HEK293T (cell line): ENCODE measurements at regions not wholly inside any gene's neighbourhood (a gene's known extent, or its start where the extent isn't known, plus 50 kb on each side); places are given as distances from the start of the nearest gene placed in this dataset.

Source experiments
- CTCF ChIA-PET: fragments of 350-600 bp; formaldehyde crosslinking; extraction: SDS; loops from one replicate; lab custom pipeline; 2021; ENCODE audit warnings: antibody characterized with exemption, inconsistent platforms; lab: Yijun Ruan, JAX
- POLR2A ChIA-PET: fragments of 350-600 bp; formaldehyde crosslinking; extraction: SDS; loops from one replicate; lab custom pipeline; 2020; ENCODE audit warnings: antibody characterized with exemption, inconsistent platforms; lab: Yijun Ruan, JAX
- DNase-seq: peaks from one replicate; pipeline ENCODE4 v3.0.0; 2012; ENCODE audit warnings: mixed read lengths; ENCODE audit errors: extremely low spot score
- ARNT ChIP-seq: fragments of 450-650 bp; IDR thresholded peaks from 2 replicates; pipeline ENCODE4 v1.6.1; 2017; ENCODE audit warnings: mild to moderate bottlenecking
- BHLHE40 ChIP-seq: fragments of 450-650 bp; IDR thresholded peaks from 2 replicates; pipeline ENCODE4 v1.6.1; 2016; ENCODE audit warnings: mild to moderate bottlenecking, moderate library complexity, borderline replicate concordance
- CTBP1 ChIP-seq: fragments of 450-650 bp; IDR thresholded peaks from 2 replicates; pipeline ENCODE4 v1.6.1; 2016; ENCODE audit warnings: borderline replicate concordance
- ELF4 ChIP-seq: fragments of 450-650 bp; IDR thresholded peaks from 2 replicates; pipeline ENCODE4 v1.6.1; 2017; ENCODE audit warnings: antibody characterized with exemption
- FOXA1 ChIP-seq: fragments of 450-650 bp; IDR thresholded peaks from 2 replicates; pipeline ENCODE4 v1.6.1; 2016; ENCODE audit warnings: mild to moderate bottlenecking
- FOXK2 ChIP-seq: fragments of 450-650 bp; IDR thresholded peaks from 2 replicates; pipeline ENCODE4 v1.6.1; 2016; ENCODE audit warnings: mild to moderate bottlenecking
- FOXM1 ChIP-seq: fragments of 450-650 bp; IDR thresholded peaks from 2 replicates; pipeline ENCODE4 v1.6.1; 2017; ENCODE audit warnings: mild to moderate bottlenecking, borderline replicate concordance
- HDGF ChIP-seq: fragments of 450-650 bp; IDR thresholded peaks from 2 replicates; pipeline ENCODE4 v1.6.1; 2017; ENCODE audit warnings: antibody characterized with exemption, borderline replicate concordance
- L3MBTL2 ChIP-seq: fragments of 450-650 bp; conservative IDR thresholded peaks from 2 replicates; pipeline ENCODE4 v1.6.1; 2016; ENCODE audit warnings: mild to moderate bottlenecking
- LEF1 ChIP-seq: fragments of 450-650 bp; IDR thresholded peaks from 2 replicates; pipeline ENCODE4 v1.6.1; 2017; ENCODE audit warnings: mild to moderate bottlenecking, borderline replicate concordance
- NFRKB ChIP-seq: fragments of 450-650 bp; IDR thresholded peaks from 2 replicates; pipeline ENCODE4 v1.6.1; 2016; ENCODE audit warnings: mild to moderate bottlenecking, moderate library complexity
- PKNOX1 ChIP-seq: fragments of 450-650 bp; IDR thresholded peaks from 2 replicates; pipeline ENCODE4 v1.6.1; 2016
- SP1 ChIP-seq: fragments of 450-650 bp; IDR thresholded peaks from 2 replicates; pipeline ENCODE4 v1.6.1; 2017
- SUZ12 ChIP-seq: fragments of 450-650 bp; IDR thresholded peaks from 2 replicates; pipeline ENCODE4 v1.6.1; 2016; ENCODE audit warnings: mild to moderate bottlenecking
- TARDBP ChIP-seq: fragments of 450-650 bp; IDR thresholded peaks from 2 replicates; pipeline ENCODE4 v1.6.1; 2016
- ZNF384 ChIP-seq: fragments of 450-650 bp; IDR thresholded peaks from 2 replicates; pipeline ENCODE4 v1.6.1; 2016

DNA sequence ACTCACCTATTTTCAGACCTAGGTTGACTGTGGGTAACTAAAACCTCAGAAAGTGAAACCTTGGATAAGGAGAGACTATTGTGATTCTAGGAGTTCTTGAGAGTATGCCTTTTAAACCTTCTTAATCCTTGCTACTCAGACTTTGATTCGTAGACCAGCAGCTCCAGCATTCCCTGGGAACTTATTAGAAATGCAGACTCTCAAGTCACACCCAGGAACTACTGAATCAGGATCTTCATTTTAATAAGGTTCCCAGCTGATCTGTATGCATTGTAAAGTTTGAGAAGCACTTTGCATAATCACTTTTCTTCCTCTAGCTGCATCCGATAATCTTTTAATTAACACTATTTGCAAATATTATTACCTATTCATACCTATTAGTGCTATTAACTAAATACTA, 480.3 kb upstream of the KCNMB2 start:
- ChIA-PET CTCF (no interaction called here), POLR2A (no interaction called here)
- DNase-seq: no peak
- TF ChIP-seq ELF4 (no peak), LEF1 (no peak), FOXK2 (no peak), SP1 (no peak), FOXM1 (no peak), TARDBP (no peak), ARNT (no peak), BHLHE40 (no peak), HDGF (no peak), CTBP1 (no peak), L3MBTL2 (no peak), FOXA1 (no peak), NFRKB (no peak), SUZ12 (no peak)

DNA sequence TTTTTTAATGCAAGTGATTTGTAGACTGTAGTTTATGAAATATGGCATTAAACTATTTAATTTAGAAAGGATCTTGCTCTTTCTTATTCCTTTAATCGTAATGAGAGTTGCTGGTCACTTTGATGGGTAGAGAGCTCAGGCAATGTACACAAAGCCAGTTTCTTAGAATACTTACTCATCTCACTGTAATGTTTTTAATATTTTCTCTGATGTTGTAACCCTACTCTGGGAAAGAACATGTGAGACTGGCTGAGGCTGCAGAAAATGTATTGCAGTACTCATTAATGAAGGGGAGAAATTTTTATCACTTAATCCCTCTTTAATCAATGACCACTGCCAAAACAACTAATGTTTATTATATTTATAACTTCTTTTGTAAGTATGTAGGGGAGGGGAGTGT, 479.4 kb upstream of the KCNMB2 start:
- DNase-seq: no peak
- POLR2A ChIA-PET: no interaction called here
- CTCF ChIA-PET: no interaction called here
- TF ChIP-seq CTBP1 (no peak), SP1 (no peak), ZNF384 (no peak), LEF1 (no peak), FOXK2 (no peak), ELF4 (no peak), ARNT (no peak), PKNOX1 (no peak), FOXA1 (no peak), SUZ12 (no peak), L3MBTL2 (no peak), TARDBP (no peak), NFRKB (no peak), BHLHE40 (no peak), HDGF (no peak), FOXM1 (no peak)

DNA sequence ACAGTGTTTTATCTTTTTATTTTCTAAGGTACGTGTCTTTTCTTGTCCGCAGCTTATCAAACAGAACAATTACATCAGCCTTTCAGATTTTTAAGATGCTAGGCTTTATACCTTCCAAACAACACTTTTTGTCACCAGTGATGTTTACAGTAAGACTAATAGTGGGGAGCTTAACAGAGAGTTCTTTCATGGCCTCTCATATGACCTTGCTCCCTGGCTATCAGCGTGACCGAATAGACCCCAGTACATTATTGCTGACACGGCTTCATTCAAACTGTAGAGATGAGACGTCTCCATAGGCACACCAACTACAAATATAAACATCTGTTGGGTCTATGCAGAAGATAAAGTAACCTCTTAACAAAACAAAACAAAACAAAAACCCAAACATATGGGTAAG, 477.6 kb upstream of the KCNMB2 start:
- TF ChIP-seq ZNF384 (no peak), L3MBTL2 (no peak), ARNT (no peak), SP1 (no peak), TARDBP (no peak), FOXA1 (no peak), NFRKB (no peak), BHLHE40 (no peak), SUZ12 (no peak), PKNOX1 (no peak), CTBP1 (no peak), FOXK2 (no peak), ELF4 (no peak), FOXM1 (no peak), LEF1 (no peak), HDGF (no peak)
- POLR2A ChIA-PET: no interaction called here
- no peak for DNase-seq
- CTCF ChIA-PET: no interaction called here

- ChIA-PET CTCF (no interaction called here), POLR2A (no interaction called here)
- no peak for TF ChIP-seq ZNF384
- DNase-seq: no peak
Measured at GRCh38 chr3:178059119-178059518, 477.1 kb upstream of the KCNMB2 start.

DNA sequence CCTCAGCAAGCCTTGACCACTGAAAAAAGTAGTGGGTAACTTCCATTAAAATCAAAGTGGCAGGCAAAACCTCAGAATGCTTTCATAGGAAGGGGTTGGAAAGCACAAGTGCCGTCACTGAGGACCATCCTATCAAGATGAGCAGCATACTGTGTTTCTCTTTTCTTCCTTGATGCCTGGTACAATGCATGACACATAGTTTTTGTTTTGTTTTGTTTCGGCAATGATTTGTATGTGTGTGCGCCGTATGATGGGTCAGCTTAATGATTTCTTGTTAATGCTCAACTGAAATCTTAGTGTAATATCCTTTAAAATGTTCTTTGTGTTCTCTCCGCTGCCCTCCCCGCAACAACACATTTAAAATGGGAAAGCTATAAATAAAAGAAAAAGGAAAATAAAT, 476.4 kb upstream of the KCNMB2 start:
- ChIA-PET POLR2A (no interaction called here), CTCF (no interaction called here)
- TF ChIP-seq BHLHE40 (no peak), ZNF384 (no peak), SUZ12 (no peak), ARNT (no peak), SP1 (no peak), FOXM1 (no peak), PKNOX1 (no peak), ELF4 (no peak), L3MBTL2 (no peak), HDGF (no peak), CTBP1 (no peak), NFRKB (no peak), TARDBP (no peak), LEF1 (no peak), FOXA1 (no peak), FOXK2 (no peak)
- no peak for DNase-seq

DNA sequence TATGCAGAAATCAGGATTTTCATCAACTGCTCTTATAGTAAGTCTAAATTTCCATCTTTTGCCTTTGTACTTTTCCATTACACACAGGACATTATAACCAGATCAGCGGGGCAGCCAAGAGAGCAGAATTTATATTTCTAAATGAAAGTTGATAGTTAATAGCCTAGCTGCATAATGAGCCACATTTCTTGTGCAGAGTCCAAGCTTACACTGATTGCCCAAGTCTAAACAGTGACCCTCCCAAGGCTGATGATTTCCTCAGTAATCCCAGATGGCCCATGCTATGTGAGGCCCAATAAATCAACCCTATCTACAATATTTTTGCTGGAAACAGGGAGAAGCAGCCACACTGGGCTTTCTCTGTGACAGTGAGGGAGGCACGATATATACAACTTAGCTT, 475.8 kb upstream of the KCNMB2 start:
- CTCF ChIA-PET: no interaction called here
- no peak for DNase-seq
- POLR2A ChIA-PET: no interaction called here
- TF ChIP-seq FOXM1 (no peak), ELF4 (no peak), TARDBP (no peak), ZNF384 (no peak), L3MBTL2 (no peak), HDGF (no peak), CTBP1 (no peak), ARNT (no peak), FOXA1 (no peak), PKNOX1 (no peak), FOXK2 (no peak), SUZ12 (no peak), LEF1 (no peak), NFRKB (no peak), BHLHE40 (no peak), SP1 (no peak)
